ENCODE measurements at regions not wholly inside any gene's neighbourhood (a gene's known extent, or its start where the extent isn't known, plus 50 kb on each side); places are given as distances from the start of the nearest gene placed in this dataset.
A peak's percentile ranks its signal among the peaks of the same experiment; 100 is the strongest.

DNA sequence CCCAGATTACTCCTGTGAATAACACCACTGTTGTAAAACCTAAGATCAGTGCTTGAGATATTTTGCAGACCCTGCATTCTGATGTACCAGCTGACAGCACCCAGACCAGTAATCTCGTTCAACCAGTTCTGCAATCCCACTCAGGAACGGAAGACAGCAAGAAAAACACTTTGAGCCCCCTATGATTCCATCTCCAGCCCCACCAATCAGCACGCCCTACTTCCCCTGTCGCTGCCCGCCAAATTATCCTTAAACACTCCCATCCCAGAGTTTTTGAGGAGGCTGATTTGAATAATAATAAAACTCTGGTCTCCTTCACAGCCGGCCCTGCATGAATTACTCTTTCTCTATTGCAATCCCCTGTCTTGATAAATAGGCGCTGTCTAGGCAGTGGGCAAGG, 173.9 kb upstream of the CDH2 start:
- Histone ChIP-seq H4K5ac (ENCODE audit: insufficient read length, low read depth, low read length) (no peak overlapping the region), H4K91ac (replicated peaks; ENCODE audit: insufficient read length, low read length) (no peak overlapping the region), H4K8ac (ENCODE audit: extremely low read depth, insufficient read depth, low read length) (no peak overlapping the region), H3K27me3 (replicated peaks in 1 of 4; ENCODE audit: control insufficient read depth in 3 of 4, extremely low read depth in 1 of 4, insufficient read depth in 3 of 4, low read length in 3 of 4) (no peaks in the 10 kb centered on the region), H3K79me2 (ENCODE audit: control insufficient read depth in 1 of 2, insufficient read depth in 2 of 2, low read length in 2 of 2) (no peaks in the 10 kb centered on the region), H3K4me1 (replicated peaks in 1 of 4; ENCODE audit: control insufficient read depth in 3 of 4, insufficient read depth in 4 of 4, low read length in 3 of 4) (peaks cover 0 to 7% (median 3%) of the 10 kb centered on the region in 4 experiments; a peak in 5 of 7 replicates), H3K79me1 (ENCODE audit: low read depth, low read length) (no peaks in the 10 kb centered on the region), H3K23ac (ENCODE audit: insufficient read length) (no peak overlapping the region), H2AK5ac (ENCODE audit: low read depth, low read length) (no peak overlapping the region), H3K4me2 (ENCODE audit: insufficient read depth in 1 of 2, low read depth in 2 of 2, low read length in 2 of 2) (peak overlapping the region; percentile 32 to 36; a peak in 2 of 4 replicates), H3K14ac (ENCODE audit: insufficient read length) (no peak overlapping the region), H3K18ac (ENCODE audit: extremely low read depth, low read length) (0 out of 2 replicates have a peak overlapping the region, but pooled peaks have one; percentile 78), H4K20me1 (replicated peaks in 1 of 2; ENCODE audit: control insufficient read depth in 1 of 2, insufficient read depth in 2 of 2, low read length in 2 of 2) (no peaks in the 10 kb centered on the region), H3K4ac (replicated peaks; ENCODE audit: insufficient read length, low read depth, low read length) (no peak overlapping the region), H2BK120ac (replicated peaks; ENCODE audit: low read depth, low read length) (no peak overlapping the region), H3K23me2 (ENCODE audit: low read depth, low read length) (no peaks in the 10 kb centered on the region), H2AFZ (ENCODE audit: low read length) (0 out of 2 replicates have a peak overlapping the region, but pooled peaks have one; percentile 68), H3K9ac (replicated peaks in 1 of 4; ENCODE audit: extremely low read depth in 1 of 4, low read depth in 3 of 4, low read length in 3 of 4) (no peak overlapping the region), H3K4me3 (ENCODE audit: extremely low read depth in 1 of 4, insufficient read depth in 2 of 4, low read depth in 3 of 4, low read length in 4 of 4) (peak overlapping the region in 1 of 4 experiments; percentile 14; a peak in 2 of 8 replicates), H2BK5ac (ENCODE audit: low read depth, low read length) (peak overlapping the region; percentile 90; the same call in 1 of the 2 replicates), H2BK20ac (ENCODE audit: low read length) (no peak overlapping the region), H3K36me3 (ENCODE audit: control insufficient read depth in 2 of 4, insufficient read depth in 4 of 4, low read length in 3 of 4) (no peaks in the 10 kb centered on the region), H2BK12ac (ENCODE audit: low read depth, low read length) (no peak overlapping the region), H3K9me3 (ENCODE audit: insufficient read depth in 2 of 2, low read depth in 1 of 2, low read length in 1 of 2) (no peaks in the 10 kb centered on the region), H2BK15ac (ENCODE audit: low read length) (no peak overlapping the region), H3K27ac (ENCODE audit: low read depth, low read length) (no peak overlapping the region), H3K56ac (replicated peaks; ENCODE audit: insufficient read length, low read depth, low read length) (no peak overlapping the region)
- 41% methylated on average over 7 of the region's 7 CpGs; no CpG with 5 or more reads in 1 of the 2 experiments for WGBS, 2 experiments (ENCODE audit: extremely low coverage in 1 of 2, insufficient coverage in 1 of 2, insufficient read length in 1 of 2, insufficient replicate concordance in 2 of 2, low coverage in 1 of 2, low lambda C conversion rate in 2 of 2, missing lambda C conversion rate in 1 of 2)
- TF ChIP-seq SIN3A (conservative IDR thresholded peaks at IDR 0.05 in 1 of 2, IDR thresholded peaks at IDR 0.05 in 1 of 2; ENCODE audit: low read depth in 1 of 2, low read length in 2 of 2) (no peak), GABPA (IDR thresholded peaks at IDR 0.05; ENCODE audit: borderline replicate concordance, insufficient read depth, low read length) (no peak), TAF1 (IDR thresholded peaks at IDR 0.05; ENCODE audit: low read depth, low read length) (no peak)
- TF ChIP-seq, protein P1, sequence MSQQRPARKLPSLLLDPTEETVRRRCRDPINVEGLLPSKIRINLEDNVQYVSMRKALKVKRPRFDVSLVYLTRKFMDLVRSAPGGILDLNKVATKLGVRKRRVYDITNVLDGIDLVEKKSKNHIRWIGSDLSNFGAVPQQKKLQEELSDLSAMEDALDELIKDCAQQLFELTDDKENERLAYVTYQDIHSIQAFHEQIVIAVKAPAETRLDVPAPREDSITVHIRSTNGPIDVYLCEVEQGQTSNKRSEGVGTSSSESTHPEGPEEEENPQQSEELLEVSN (IDR thresholded peaks at IDR 0.05): peak; percentile 56
- DNase-seq (ENCODE audit: low read depth in 1 of 2, low spot score in 2 of 2) (peak in 1 of 2 experiments; percentile 48), FAIRE-seq (no peak)
- ChIA-PET POLR2A (ENCODE audit: partially characterized antibody) (interaction anchor here (0.6 kb wide), 1 partner anchor 598 kb away, joined by 3 read pairs; no protein-coding TSS in a partner anchor), CTCF (ENCODE audit: partially characterized antibody) (interaction anchor here (1.1 to 1.9 kb wide), 2 partner anchors 8 to 10 kb away, joined by 3 to 4 read pairs; no protein-coding TSS in a partner anchor)
